Muscle of leg (tissue), 3 donors: ENCODE measurements at regions not wholly inside any gene's neighbourhood (a gene's known extent, or its start where the extent isn't known, plus 50 kb on each side); places are given as distances from the start of the nearest gene placed in this dataset.
"Not testable (repeated sequence)": the region's sequence is repeated elsewhere in the genome, so short reads cannot be mapped to it uniquely, and the experiment has no call there.

Source experiments
- DNase-seq: peaks from one replicate; pipeline ENCODE4 v3.0.0; 2013
- H3K27ac ChIP-seq: one replicate; pipeline ENCODE4 v1.5.1; 2013; ENCODE audit warnings: mild to moderate bottlenecking, low read length, control low read depth
- H3K27me3 ChIP-seq: one replicate; pipeline ENCODE4 v1.6.1; 2013; ENCODE audit warnings: low read length; ENCODE audit not compliant: control insufficient read depth, insufficient read depth
- H3K36me3 ChIP-seq: one replicate; pipeline ENCODE4 v1.6.1; 2013; ENCODE audit warnings: low read length; ENCODE audit not compliant: control insufficient read depth, insufficient read depth
- H3K4me1 ChIP-seq: one replicate; pipeline ENCODE4 v1.6.1; 2013; ENCODE audit warnings: low read length; ENCODE audit not compliant: control insufficient read depth, insufficient read depth
- H3K4me3 ChIP-seq: one replicate; pipeline ENCODE4 v1.5.1; 2013; ENCODE audit warnings: low read length, control low read depth
- H3K9me3 ChIP-seq: replicated peaks from 2 replicates; pipeline ENCODE4 v1.6.1; 2013; ENCODE audit warnings: low read depth, low read length; ENCODE audit not compliant: control insufficient read depth
- WGBS: methylation state at CpG from one replicate; pipeline ENCODE4 v1.1.5; 2013; ENCODE audit warnings: missing lambda C conversion rate; ENCODE audit not compliant: insufficient coverage; 5-methylcytosine and 5-hydroxymethylcytosine counted together

GRCh38 chr5:34266151-34266550 lies 223.1 kb upstream of the C1QTNF3 start:
- not testable (repeated sequence) for H3K27me3 ChIP-seq, H3K9me3 ChIP-seq, H3K36me3 ChIP-seq, H3K4me3 ChIP-seq, H3K27ac ChIP-seq, DNase-seq, H3K4me1 ChIP-seq

- not testable (repeated sequence) for H3K4me1 ChIP-seq, H3K4me3 ChIP-seq, H3K27me3 ChIP-seq, H3K9me3 ChIP-seq, H3K36me3 ChIP-seq, H3K27ac ChIP-seq, DNase-seq
- WGBS = no CpG with 5 or more reads among the region's 1 CpG
These were observed 253.7 kb upstream of the C1QTNF3 start for GRCh38 chr5:34296759-34297158.

- not testable (repeated sequence) for H3K4me3 ChIP-seq, H3K4me1 ChIP-seq, H3K9me3 ChIP-seq, H3K27ac ChIP-seq, H3K27me3 ChIP-seq, DNase-seq, H3K36me3 ChIP-seq
- WGBS = no CpG with 5 or more reads among the region's 2 CpGs
These were observed 286.2 kb upstream of the C1QTNF3 start for GRCh38 chr5:34329201-34329600.

- not testable (repeated sequence) for H3K4me3 ChIP-seq, H3K36me3 ChIP-seq, H3K27ac ChIP-seq, H3K27me3 ChIP-seq, H3K4me1 ChIP-seq, DNase-seq, H3K9me3 ChIP-seq
These were observed 286.6 kb upstream of the C1QTNF3 start for GRCh38 chr5:34329611-34330108.

GRCh38 chr5:34331928-34332454 lies 289.0 kb upstream of the C1QTNF3 start:
- H3K27ac ChIP-seq, H3K36me3 ChIP-seq, H3K27me3 ChIP-seq, DNase-seq, H3K4me1 ChIP-seq, H3K9me3 ChIP-seq, H3K4me3 ChIP-seq: not testable (repeated sequence)

- H3K27me3 ChIP-seq, H3K9me3 ChIP-seq, H3K4me1 ChIP-seq, H3K4me3 ChIP-seq, DNase-seq, H3K27ac ChIP-seq, H3K36me3 ChIP-seq: not testable (repeated sequence)
- WGBS = no CpG with 5 or more reads among the region's 1 CpG
These were observed 296.5 kb upstream of the C1QTNF3 start for GRCh38 chr5:34339408-34340001.

GRCh38 chr5:34354440-34354839 lies 301.7 kb upstream of the RAI14 start:
- no CpG with 5 or more reads among the region's 2 CpGs for WGBS

GRCh38 chr5:34371417-34371816 lies 284.7 kb upstream of the RAI14 start:
- H3K27me3 ChIP-seq, H3K4me1 ChIP-seq, H3K36me3 ChIP-seq, H3K4me3 ChIP-seq, H3K27ac ChIP-seq, H3K9me3 ChIP-seq, DNase-seq: not testable (repeated sequence)
- no CpG with 5 or more reads among the region's 2 CpGs for WGBS

More at GRCh38 chr5:34354440-34354839, 301.7 kb upstream of the RAI14 start:
- H3K9me3 ChIP-seq, H3K27ac ChIP-seq, DNase-seq, H3K4me3 ChIP-seq, H3K4me1 ChIP-seq, H3K27me3 ChIP-seq, H3K36me3 ChIP-seq: not testable (repeated sequence)

GRCh38 chr5:34371817-34372216 lies 284.3 kb upstream of the RAI14 start:
- H3K9me3 ChIP-seq, H3K4me3 ChIP-seq, H3K27ac ChIP-seq, DNase-seq, H3K4me1 ChIP-seq, H3K27me3 ChIP-seq, H3K36me3 ChIP-seq: not testable (repeated sequence)
- WGBS = no CpG with 5 or more reads among the region's 1 CpG

- WGBS = 0% methylated on average over 1 of the region's 5 CpGs
- DNase-seq, H3K4me1 ChIP-seq, H3K36me3 ChIP-seq, H3K4me3 ChIP-seq, H3K27ac ChIP-seq, H3K27me3 ChIP-seq, H3K9me3 ChIP-seq: not testable (repeated sequence)
These were observed 283.4 kb upstream of the RAI14 start for GRCh38 chr5:34372739-34373138.

- not testable (repeated sequence) for H3K36me3 ChIP-seq, H3K4me3 ChIP-seq, H3K27ac ChIP-seq, H3K9me3 ChIP-seq, H3K27me3 ChIP-seq, DNase-seq, H3K4me1 ChIP-seq
- WGBS = no CpG with 5 or more reads among the region's 2 CpGs
These were observed 278.5 kb upstream of the RAI14 start for GRCh38 chr5:34377651-34378050.
